OCI-LY3 (cell line): ENCODE measurements at regions not wholly inside any gene's neighbourhood (a gene's known extent, or its start where the extent isn't known, plus 50 kb on each side); places are given as distances from the start of the nearest gene placed in this dataset.

Experiments
- H2AFZ ChIP-seq: fragments of 200-600, 300-600 bp; shearing (Covaris generic); 2 replicates; pipeline ENCODE4 v1.6.0; 2014; ENCODE audit warnings: antibody characterized with exemption, low read depth, low read length
- H3K27ac ChIP-seq: fragments of 200-600, 300-600 bp; sonication (generic); 2 replicates; pipeline ENCODE4 v1.5.1; 2014; ENCODE audit warnings: mild to moderate bottlenecking, low read length, moderate library complexity, mixed read lengths
- H3K27me3 ChIP-seq: fragments of 200-600, 300-600 bp; sonication (generic); 2 replicates; pipeline ENCODE4 v1.6.1; 2014; ENCODE audit warnings: low read depth, low read length, mixed read lengths
- H3K36me3 ChIP-seq: fragments of 200-600, 300-600 bp; sonication (generic); replicated peaks from 2 replicates; pipeline ENCODE3; 2014; ENCODE audit warnings: low read depth, low read length, mixed read lengths
- H3K4me1 ChIP-seq: fragments of 300-600, 200-600 bp; sonication (generic); 2 replicates; pipeline ENCODE4 v1.6.1; 2014; ENCODE audit warnings: low read length, mixed read lengths
- H3K4me2 ChIP-seq: fragments of 200-600, 300-600 bp; sonication (generic); 2 replicates; pipeline ENCODE4 v1.6.1; 2014; ENCODE audit warnings: low read length, mixed read lengths
- H3K4me3 ChIP-seq: fragments of 300-600, 200-600 bp; sonication (generic); 2 replicates; pipeline ENCODE4 v1.5.1; 2014; ENCODE audit warnings: antibody characterized with exemption, mild to moderate bottlenecking, low read length, moderate library complexity
- H3K79me2 ChIP-seq: fragments of 300-600, 200-600 bp; shearing (Covaris generic); 2 replicates; pipeline ENCODE4 v1.6.1; 2014; ENCODE audit warnings: mild to moderate bottlenecking, low read length, mixed read lengths
- H3K9ac ChIP-seq: fragments of 300-600, 200-600 bp; shearing (Covaris generic); 2 replicates; pipeline ENCODE4 v1.6.0; 2014; ENCODE audit warnings: mild to moderate bottlenecking, low read length, moderate library complexity
- H3K9me3 ChIP-seq: fragments of 200-600, 300-600 bp; shearing (Covaris generic); 2 replicates; pipeline ENCODE4 v1.6.1; 2014; ENCODE audit warnings: low read length, mixed read lengths; ENCODE audit not compliant: insufficient read depth
- H4K20me1 ChIP-seq: fragments of 200-600, 300-600 bp; sonication (generic); 2 replicates; pipeline ENCODE4 v1.6.1; 2016; ENCODE audit warnings: low read length, mixed read lengths; ENCODE audit not compliant: insufficient read depth
- EZH2phosphoT487 ChIP-seq: fragments of 200-600 bp; shearing (Covaris generic); IDR thresholded peaks from 2 replicates; pipeline ENCODE4 v1.6.1; 2018; ENCODE audit warnings: antibody characterized with exemption, mixed run types, low read depth
- TF ChIP-seq, protein P1 (sequence below): fragments of 200-600, 300-600 bp; sonication (generic); IDR thresholded peaks from 2 replicates; pipeline ENCODE4 v1.5.1; 2014; ENCODE audit warnings: antibody characterized with exemption, low read length, low read depth

GRCh38 chr13:50198508-50198907, 183.3 kb downstream of the KCNRG start:
- no peak overlapping the region for H3K4me3 ChIP-seq
- H3K4me1 ChIP-seq = no peaks in the 10 kb centered on the region
- H3K27me3 ChIP-seq = no peaks in the 10 kb centered on the region
- no peaks in the 10 kb centered on the region for H3K9me3 ChIP-seq
- H3K4me2 ChIP-seq = no peak overlapping the region
- no peak overlapping the region for H3K9ac ChIP-seq
- H4K20me1 ChIP-seq = no peaks in the 10 kb centered on the region
- H2AFZ ChIP-seq = no peak overlapping the region
- H3K79me2 ChIP-seq = no peaks in the 10 kb centered on the region
- H3K27ac ChIP-seq = no peak overlapping the region
- no peaks in the 10 kb centered on the region for H3K36me3 ChIP-seq
- TF ChIP-seq, protein P1, sequence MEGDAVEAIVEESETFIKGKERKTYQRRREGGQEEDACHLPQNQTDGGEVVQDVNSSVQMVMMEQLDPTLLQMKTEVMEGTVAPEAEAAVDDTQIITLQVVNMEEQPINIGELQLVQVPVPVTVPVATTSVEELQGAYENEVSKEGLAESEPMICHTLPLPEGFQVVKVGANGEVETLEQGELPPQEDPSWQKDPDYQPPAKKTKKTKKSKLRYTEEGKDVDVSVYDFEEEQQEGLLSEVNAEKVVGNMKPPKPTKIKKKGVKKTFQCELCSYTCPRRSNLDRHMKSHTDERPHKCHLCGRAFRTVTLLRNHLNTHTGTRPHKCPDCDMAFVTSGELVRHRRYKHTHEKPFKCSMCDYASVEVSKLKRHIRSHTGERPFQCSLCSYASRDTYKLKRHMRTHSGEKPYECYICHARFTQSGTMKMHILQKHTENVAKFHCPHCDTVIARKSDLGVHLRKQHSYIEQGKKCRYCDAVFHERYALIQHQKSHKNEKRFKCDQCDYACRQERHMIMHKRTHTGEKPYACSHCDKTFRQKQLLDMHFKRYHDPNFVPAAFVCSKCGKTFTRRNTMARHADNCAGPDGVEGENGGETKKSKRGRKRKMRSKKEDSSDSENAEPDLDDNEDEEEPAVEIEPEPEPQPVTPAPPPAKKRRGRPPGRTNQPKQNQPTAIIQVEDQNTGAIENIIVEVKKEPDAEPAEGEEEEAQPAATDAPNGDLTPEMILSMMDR = no peak
- no peak for TF ChIP-seq EZH2phosphoT487

GRCh38 chr13:50200569-50200968, 185.3 kb downstream of the KCNRG start:
- Histone ChIP-seq H3K9me3 (no peaks in the 10 kb centered on the region), H3K4me1 (no peaks in the 10 kb centered on the region), H3K27ac (no peak overlapping the region), H3K27me3 (no peaks in the 10 kb centered on the region), H2AFZ (no peak overlapping the region), H4K20me1 (no peaks in the 10 kb centered on the region), H3K79me2 (no peaks in the 10 kb centered on the region), H3K36me3 (no peaks in the 10 kb centered on the region), H3K4me2 (no peak overlapping the region), H3K9ac (no peak overlapping the region), H3K4me3 (no peak overlapping the region)
- TF ChIP-seq, protein P1 = no peak
- no peak for TF ChIP-seq EZH2phosphoT487

DNA sequence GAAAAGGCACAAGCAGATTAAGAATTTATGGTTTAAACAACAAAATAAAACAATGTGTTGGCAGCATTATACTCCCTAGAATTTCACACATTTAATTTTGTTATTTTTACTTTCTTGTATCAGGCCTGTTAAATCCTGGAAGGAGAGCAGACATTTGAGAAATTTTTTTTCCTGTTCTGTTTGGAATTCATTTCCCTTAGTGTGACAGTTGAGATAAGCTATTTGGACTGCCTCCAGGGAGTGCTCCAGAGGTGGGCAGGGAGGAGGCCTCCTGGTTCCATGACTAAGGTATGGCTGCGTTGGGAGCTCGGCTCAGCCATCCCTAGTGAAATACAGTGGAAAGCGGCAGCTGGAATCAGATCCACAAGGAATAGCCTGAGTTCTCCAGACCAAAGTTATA, 185.7 kb downstream of the KCNRG start:
- H3K79me2 ChIP-seq = no peaks in the 10 kb centered on the region
- H3K4me3 ChIP-seq = no peak overlapping the region
- TF ChIP-seq, protein P1 = no peak
- no peak for TF ChIP-seq EZH2phosphoT487
- no peaks in the 10 kb centered on the region for H3K4me1 ChIP-seq
- H3K36me3 ChIP-seq = no peaks in the 10 kb centered on the region
- no peak overlapping the region for H2AFZ ChIP-seq
- H3K9me3 ChIP-seq = no peaks in the 10 kb centered on the region
- no peak overlapping the region for H3K4me2 ChIP-seq
- H3K9ac ChIP-seq = no peak overlapping the region
- no peaks in the 10 kb centered on the region for H3K27me3 ChIP-seq
- H4K20me1 ChIP-seq = no peaks in the 10 kb centered on the region
- H3K27ac ChIP-seq = no peak overlapping the region

DNA sequence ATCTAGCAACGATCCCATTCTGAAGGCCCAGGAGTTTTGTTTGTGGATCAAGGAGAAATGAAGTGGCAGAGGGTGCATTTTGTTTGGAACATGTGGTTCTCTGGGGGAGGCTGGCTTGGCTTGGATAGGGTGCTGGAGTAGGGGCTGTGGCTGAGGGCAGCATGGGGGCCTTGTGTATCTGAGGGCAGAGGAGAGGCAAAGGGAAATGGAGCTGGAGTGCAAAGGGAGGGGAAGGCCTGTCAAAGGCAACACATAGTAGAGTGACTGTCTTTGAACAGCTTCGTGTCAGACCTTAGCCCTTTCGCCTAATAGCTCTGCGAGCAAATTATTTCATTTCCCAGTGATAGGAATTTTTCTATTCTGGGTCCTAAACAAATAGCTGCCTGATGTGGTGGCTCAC, 187.2 kb downstream of the KCNRG start:
- H3K4me2 ChIP-seq = no peak overlapping the region

More for the DNA sequence above, 187.2 kb downstream of the KCNRG start:
- H3K27me3 ChIP-seq = no peaks in the 10 kb centered on the region
- TF ChIP-seq, protein P1 = no peak
- no peak for TF ChIP-seq EZH2phosphoT487
- no peaks in the 10 kb centered on the region for H3K4me1 ChIP-seq
- H3K27ac ChIP-seq = no peak overlapping the region
- no peaks in the 10 kb centered on the region for H3K79me2 ChIP-seq
- no peak overlapping the region for H3K4me3 ChIP-seq
- H3K36me3 ChIP-seq = no peaks in the 10 kb centered on the region
- no peak overlapping the region for H3K9ac ChIP-seq
- no peaks in the 10 kb centered on the region for H3K9me3 ChIP-seq
- H4K20me1 ChIP-seq = no peaks in the 10 kb centered on the region
- no peak overlapping the region for H2AFZ ChIP-seq
